NCI-H2196 (cell line): ENCODE measurements at regions not wholly inside any gene's neighbourhood (a gene's known extent, or its start where the extent isn't known, plus 50 kb on each side); places are given as distances from the start of the nearest gene placed in this dataset.
"Not testable (repeated sequence)": the region's sequence is repeated elsewhere in the genome, so short reads cannot be mapped to it uniquely, and the experiment has no call there.

Experiments
- DNase-seq: peaks from one replicate; lab custom pipeline; 2025; ENCODE audit not compliant: unreplicated experiment; lab: John Stamatoyannopoulos, UW

GRCh38 chr4:31687717-31688342 lies 967.7 kb downstream of the PCDH7 start:
- DNase-seq, result no peak

GRCh38 chr4:31692399-31692940 lies 972.3 kb downstream of the PCDH7 start:
- peak; percentile 1 for DNase-seq

GRCh38 chr4:31701256-31701655 lies 981.1 kb downstream of the PCDH7 start:
- no peak for DNase-seq

- DNase-seq, result no peak
Measured at GRCh38 chr4:31702326-31702725, 982.2 kb downstream of the PCDH7 start.

GRCh38 chr4:31714238-31714637 lies 994.1 kb downstream of the PCDH7 start:
- no peak for DNase-seq

GRCh38 chr4:31715302-31715701 lies 995.1 kb downstream of the PCDH7 start:
- DNase-seq, result no peak

- no peak for DNase-seq
Measured at GRCh38 chr4:31727030-31727429, 1006.9 kb downstream of the PCDH7 start.

GRCh38 chr4:31735004-31735403 lies 1014.8 kb downstream of the PCDH7 start:
- DNase-seq, result no peak

GRCh38 chr4:31737419-31737818 lies 1017.2 kb downstream of the PCDH7 start:
- DNase-seq, result no peak

GRCh38 chr4:31741326-31741725 lies 1021.2 kb downstream of the PCDH7 start:
- DNase-seq, result no peak

GRCh38 chr4:31748382-31748781 lies 1028.2 kb downstream of the PCDH7 start:
- DNase-seq, result no peak

- not testable (repeated sequence) for DNase-seq
Measured at GRCh38 chr4:31750581-31750980, 1030.4 kb downstream of the PCDH7 start.

GRCh38 chr4:31755751-31756150 lies 1035.6 kb downstream of the PCDH7 start:
- DNase-seq, result no peak

- no peak for DNase-seq
Measured at GRCh38 chr4:31768756-31769155, 1048.6 kb downstream of the PCDH7 start.

- no peak for DNase-seq
Measured at GRCh38 chr4:31783311-31783710, 1063.1 kb downstream of the PCDH7 start.

- DNase-seq, result no peak
Measured at GRCh38 chr4:31784558-31784957, 1064.4 kb downstream of the PCDH7 start.

- no peak for DNase-seq
Measured at GRCh38 chr4:31787701-31788100, 1067.5 kb downstream of the PCDH7 start.

GRCh38 chr4:31788676-31789075 lies 1068.5 kb downstream of the PCDH7 start:
- no peak for DNase-seq

- no peak for DNase-seq
Measured at GRCh38 chr4:31791666-31792065, 1071.5 kb downstream of the PCDH7 start.

GRCh38 chr4:31793907-31794306 lies 1073.7 kb downstream of the PCDH7 start:
- DNase-seq, result no peak

GRCh38 chr4:31797052-31797451 lies 1076.9 kb downstream of the PCDH7 start:
- not testable (repeated sequence) for DNase-seq

GRCh38 chr4:31803526-31804195 lies 1083.5 kb downstream of the PCDH7 start:
- DNase-seq, result no peak

GRCh38 chr4:31807036-31807435 lies 1086.9 kb downstream of the PCDH7 start:
- no peak for DNase-seq
